Right kidney (tissue), 1 donor: ENCODE measurements at regions not wholly inside any gene's neighbourhood (a gene's known extent, or its start where the extent isn't known, plus 50 kb on each side); places are given as distances from the start of the nearest gene placed in this dataset.
A peak's percentile ranks its signal among the peaks of the same experiment; 100 is the strongest.

Experiments
- DNase-seq: peaks from one replicate; pipeline ENCODE4 v3.0.0-alpha.2; 2016

DNA sequence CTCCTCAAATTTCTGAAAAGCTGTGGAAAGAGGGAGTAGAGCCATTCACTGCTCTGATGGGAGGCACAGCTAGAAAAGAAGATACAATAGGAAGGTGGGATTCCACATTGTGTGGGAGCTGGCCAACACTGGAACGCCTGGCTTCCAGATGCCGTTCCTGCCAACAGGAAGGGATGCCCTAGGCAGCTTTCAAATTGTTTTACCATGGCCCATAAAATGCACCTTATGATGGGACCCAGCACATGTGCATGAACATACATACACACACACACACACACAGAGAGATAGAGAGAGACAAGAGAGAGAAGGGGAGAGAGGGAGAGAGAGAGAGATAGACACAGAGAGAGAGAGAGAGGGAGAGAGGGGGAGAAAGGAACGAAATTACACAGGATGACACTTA lies 86.1 kb upstream of the BZW1 start:
- DNase-seq, result no peak

DNA sequence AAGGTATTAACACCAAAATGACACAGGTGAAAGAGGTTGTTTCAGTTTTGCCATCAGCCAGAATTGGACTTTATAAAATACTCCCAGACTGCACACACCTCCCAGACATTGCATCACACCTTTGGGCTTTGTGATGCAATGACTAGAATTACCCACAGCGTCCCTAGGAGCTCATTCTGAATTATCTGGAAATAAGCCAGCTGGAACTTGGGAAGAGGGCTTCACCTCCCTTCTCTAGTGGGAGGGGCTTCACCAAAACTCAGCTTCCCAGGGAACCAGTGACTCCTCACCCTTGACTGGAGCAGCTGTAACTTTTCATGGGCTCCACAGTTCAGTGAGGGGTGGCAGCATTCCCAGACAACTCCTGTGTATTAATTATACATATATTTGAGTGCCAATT lies 83.1 kb upstream of the BZW1 start:
- no peak for DNase-seq

DNA sequence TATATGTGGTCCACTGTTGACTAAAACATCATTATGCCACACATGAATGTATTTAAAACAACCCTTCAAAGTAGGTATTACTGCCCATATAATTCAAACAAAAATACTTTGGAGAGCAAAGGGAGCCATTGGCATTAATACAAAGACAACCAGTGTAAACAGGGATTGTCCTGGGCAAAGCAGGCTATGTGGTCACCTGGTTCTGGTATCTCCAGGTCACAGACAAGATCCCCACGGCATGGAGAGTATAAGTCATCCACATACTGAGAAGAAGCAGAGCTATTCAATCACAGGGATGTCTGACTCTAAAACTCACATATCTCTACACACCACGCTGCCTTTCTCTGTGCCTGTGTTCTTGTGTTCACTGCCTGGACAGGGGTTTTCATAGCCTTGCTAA lies 81.4 kb upstream of the BZW1 start:
- DNase-seq, result no peak

DNA sequence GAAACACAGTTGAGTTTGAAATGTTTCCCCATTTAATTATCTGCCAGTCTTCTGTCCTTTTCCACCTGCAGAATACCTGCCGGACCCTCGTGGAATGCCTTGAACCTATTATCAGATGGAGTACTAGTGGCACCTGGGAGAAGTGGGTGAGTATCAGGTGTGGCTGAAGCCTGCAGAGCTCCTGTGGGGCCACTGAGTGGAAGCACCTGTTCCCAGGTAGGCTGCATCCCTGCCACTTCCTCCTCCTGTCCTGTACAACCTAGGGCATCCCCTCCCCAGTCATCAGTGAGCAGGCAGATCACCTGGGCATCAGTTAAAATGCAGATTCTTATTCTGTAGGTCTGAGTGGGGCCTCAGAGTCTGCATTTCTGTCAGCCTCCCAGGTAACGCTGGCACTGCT lies 80.8 kb upstream of the BZW1 start:
- no peak for DNase-seq

DNA sequence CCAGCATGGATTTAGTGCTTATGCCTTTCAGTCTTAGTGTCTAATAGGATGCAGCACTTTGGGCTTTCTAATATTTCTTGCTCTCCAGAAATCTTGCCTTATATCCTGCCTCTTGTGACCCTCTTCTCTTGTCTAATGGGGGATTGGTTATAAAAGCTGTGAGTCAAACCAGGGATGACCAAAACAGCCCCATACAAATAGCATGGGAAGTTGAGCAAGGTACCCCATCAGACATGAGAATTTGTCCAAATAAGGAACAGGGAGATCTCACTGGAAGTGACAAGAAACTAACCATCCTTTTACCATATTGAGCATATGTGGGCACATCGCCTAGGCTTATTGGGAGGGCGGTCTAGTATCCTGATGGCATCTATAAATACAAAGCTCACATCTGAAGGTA lies 78.8 kb upstream of the BZW1 start:
- no peak for DNase-seq

DNA sequence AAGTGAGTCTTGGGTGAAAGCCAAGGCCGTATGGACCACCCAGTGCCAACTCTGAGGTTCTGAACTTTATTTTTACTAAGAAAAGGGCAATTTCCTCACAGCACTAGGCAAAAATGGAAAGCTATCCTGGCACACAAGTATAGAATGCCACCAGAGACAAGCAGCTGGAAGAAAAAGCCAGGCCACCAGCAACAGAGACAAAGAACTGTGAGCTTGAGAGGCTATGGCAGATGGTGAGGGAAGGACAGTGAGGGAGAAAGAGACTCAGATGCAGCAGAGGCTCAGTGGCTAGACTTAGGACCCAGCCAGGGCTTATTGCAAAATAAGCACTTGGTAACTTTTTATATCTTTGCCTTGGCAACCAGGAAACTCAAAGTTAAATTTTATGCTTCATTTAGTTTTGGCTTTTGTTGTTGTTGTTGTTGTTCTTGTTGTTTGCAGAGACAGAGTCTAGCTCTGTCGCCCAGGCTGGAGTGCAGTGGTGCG lies 78.0 kb upstream of the BZW1 start:
- DNase-seq, result no peak

DNA sequence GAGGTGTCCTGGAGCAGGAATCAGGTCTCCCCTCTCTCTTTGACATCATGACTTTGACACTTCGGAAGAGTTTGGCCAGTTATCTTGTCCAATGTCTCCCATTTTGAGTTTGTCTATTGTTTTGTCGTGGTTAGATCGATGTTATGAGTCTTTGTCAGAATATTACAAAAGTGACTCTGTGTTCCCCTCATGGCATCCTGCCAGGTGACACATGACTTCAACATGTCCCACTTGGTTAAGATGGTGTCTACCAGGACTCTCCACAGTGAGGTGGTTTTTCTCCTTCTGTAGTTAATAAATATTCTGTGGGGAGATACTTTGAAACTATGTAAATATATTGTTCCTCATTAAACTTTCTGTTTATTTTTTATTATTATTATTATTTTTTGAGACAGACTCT lies 76.6 kb upstream of the BZW1 start:
- DNase-seq, result no peak

DNA sequence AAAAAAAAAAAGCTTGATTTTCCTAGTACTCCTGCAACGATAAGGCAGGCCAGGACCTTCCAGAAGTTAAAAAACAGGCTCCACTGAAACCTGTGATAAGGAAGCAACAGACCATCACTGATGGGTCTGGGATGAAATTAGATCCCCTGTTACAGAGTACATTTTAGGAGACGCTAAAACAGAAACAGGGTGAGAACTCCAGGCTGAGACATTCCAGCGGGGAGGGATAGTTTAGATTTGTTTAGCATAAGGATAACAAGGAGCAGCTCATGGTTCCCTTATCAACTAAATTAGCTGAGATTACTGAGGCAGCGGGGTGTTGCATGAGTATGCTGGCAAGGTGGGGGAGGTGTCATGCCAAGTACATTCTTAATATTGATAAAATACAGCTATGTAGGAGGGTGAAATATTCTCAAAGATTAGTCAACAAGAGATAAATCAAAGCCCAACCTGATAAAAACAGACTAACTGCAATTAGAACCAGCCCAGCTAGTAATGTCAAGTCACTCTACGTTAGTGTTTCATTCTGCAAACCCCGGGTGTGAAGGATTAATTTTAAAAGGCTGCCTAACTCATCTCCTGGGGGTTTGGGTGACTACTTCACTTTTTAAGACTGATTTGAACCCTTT lies 75.0 kb upstream of the BZW1 start:
- DNase-seq, result no peak

DNA sequence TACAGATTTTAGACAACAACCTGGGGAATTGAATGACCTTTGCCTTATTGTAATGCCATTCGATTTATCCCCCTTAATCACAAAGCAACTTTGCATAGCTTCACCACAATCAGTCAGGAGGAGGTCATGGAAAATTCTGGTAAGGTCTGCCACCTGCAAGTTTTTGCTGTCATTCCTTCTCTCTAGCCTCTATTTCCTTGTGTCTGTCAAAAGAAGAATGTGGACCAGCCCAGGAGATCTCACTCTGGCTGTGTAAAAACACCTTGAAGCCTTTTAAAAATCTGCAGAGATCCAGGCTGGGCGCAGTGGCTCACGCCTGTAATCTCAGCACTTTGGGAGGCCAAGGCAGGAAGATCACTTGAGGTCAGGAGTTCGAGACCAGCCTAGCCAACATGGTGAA lies 74.1 kb upstream of the BZW1 start:
- DNase-seq, result no peak

DNA sequence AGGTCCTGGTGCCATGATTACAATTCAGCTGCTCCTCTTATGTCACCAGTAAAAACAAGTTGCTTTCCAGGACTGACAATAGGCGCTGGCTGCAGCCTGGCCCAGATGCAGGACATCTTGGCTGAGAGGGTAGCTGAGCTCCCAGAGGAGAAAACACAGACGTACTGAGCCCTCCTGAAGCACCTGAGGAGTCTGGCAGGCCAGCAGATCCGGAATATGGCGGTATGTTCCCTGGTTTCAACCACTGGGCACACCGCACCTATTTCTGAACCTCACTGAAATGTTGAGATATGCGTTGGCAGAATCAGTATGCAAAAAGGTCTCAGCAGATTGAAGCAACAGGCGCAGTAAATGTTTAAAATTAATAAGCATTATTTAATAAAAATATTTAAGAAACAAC lies 73.1 kb upstream of the BZW1 start:
- DNase-seq, result no peak

DNA sequence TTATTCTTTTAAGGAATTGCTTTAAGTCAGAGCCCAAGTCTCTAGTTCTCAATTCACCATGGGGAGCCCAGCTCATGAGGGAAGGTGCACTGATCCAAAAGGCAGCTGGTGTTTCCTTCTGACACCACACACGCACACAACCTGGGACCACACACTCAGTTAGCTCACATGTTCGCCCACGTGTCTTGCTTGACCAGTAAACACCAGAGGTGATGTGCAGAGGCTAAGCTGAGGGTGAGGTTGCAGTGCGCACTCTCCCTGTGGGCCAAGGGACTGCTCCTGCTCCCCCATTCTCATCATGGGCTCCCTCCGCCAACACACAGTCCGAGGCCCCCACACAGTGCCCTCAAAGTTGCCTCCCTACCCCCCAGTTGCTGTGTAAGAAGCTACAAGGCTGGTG lies 70.8 kb upstream of the BZW1 start:
- no peak for DNase-seq

DNA sequence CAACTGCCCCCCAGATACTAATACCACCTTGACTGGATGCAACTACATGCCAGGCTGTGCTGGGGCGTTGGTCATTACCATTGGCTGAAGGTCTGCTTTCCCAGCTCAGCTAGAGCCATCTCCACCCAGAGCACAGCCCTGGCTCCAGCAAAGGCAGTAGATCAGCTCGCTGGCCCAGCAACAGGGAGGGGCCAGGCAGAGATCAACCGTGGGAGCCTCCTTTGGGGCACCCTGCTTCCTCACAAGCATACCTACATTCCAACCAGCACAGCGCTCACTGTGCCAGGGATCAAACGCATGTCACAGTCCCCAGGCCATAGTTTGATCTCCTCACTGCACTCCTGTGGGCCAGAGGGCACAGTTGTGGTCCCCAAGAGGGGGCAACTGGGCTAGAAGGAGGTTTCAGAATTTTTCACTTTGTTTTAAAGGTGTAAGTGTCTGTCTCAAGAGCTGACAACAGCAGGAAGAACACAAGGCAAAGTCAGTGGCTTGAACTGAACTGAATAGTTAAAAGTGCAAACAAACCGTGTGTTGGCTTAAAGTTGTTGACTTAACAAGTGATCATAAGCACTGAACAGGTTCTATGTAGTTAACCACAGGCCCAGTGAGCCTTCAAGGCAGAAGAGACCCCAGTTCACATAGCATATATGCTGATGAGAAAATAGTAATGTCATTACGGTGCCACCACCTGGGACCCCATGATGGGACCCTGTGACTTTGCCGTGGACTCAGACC lies 70.1 kb upstream of the BZW1 start:
- no peak for DNase-seq

DNA sequence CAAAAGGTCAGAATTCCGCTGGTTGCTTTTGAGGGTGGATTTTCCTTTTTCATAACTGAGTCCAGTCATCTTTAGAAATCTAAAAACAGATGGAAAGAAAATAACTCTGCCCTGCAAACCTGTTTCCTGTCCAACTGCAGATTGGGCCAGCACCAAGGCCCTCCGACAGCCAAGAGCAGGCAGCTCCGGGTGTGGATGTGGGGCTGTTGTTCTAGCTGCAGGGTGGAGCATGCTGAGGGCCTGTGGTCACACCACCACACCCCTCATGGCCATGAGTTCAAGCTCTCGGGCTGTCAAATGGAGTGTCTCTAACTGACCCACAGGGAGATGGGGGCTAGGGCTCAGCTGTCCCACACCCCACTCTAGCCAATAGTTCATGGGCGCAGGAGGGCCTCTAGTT lies 69.3 kb upstream of the BZW1 start:
- no peak for DNase-seq

DNA sequence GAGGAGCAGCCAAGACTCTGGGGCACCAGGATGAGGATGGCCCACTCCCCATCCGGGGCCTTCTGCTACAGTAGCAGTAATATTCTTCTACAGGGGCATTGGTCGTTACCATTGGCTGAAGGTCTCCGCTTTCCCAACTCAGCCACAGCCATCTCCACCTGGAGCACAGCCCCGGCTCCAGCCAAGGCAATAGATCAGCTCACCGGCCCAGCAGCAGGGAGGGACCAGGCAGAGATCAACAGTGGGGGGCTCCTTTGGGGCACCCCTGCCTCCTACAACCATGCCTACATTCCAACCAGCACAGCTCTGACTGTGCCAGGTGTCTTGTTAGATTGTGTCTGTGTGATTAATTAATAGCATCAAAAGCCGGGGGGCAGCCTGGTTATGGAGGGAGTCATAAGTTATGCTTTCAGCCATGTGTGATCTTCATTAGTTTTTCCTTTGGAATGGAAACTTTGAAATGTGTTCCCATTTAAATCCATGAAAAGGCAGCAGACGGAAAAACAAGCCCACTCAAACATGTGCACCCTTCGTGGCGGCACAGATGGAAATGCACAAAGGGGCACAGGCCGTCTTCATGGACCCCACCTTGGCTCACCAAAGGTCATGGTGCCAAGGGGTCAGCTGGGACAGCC lies 68.6 kb upstream of the BZW1 start:
- DNase-seq, result no peak

DNA sequence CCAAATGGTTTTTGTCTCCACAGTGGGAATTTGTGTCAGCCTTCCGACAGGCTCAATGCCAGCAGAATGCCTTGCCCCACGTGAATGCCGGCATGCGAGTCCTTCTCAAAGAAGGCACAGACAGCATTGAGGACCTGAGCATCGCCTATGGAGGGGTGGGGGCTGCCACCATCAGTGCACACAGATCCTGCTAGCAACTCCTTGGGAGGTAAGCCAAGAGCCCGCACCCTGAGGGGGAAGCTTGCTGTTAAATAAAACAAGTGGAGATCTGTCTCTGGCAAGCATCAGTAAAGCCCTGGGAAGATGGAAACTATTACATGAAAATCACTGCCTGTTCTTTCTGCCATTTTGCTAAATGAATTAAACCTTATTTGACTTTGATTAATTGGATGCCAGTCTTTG lies 67.5 kb upstream of the BZW1 start:
- DNase-seq, result no peak

DNA sequence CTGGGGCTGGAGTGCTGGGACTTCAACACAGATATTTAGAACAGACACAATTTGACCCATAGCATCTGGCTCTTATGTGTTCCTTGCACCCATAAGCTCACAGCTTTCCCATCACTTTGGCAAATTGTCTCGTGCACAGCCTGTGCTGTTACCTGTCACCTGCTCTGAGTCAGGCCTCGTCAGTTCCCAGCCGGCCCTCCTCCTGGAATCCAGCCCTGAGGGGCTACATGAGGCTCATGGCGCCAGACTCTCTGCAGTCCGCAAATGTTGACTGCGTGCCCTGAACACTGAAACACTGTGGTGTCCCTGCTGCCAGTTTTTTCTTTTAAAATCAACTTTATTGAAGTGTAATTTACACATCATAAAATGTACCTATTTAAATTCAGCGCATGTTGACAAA lies 65.4 kb upstream of the BZW1 start:
- DNase-seq, result no peak

DNA sequence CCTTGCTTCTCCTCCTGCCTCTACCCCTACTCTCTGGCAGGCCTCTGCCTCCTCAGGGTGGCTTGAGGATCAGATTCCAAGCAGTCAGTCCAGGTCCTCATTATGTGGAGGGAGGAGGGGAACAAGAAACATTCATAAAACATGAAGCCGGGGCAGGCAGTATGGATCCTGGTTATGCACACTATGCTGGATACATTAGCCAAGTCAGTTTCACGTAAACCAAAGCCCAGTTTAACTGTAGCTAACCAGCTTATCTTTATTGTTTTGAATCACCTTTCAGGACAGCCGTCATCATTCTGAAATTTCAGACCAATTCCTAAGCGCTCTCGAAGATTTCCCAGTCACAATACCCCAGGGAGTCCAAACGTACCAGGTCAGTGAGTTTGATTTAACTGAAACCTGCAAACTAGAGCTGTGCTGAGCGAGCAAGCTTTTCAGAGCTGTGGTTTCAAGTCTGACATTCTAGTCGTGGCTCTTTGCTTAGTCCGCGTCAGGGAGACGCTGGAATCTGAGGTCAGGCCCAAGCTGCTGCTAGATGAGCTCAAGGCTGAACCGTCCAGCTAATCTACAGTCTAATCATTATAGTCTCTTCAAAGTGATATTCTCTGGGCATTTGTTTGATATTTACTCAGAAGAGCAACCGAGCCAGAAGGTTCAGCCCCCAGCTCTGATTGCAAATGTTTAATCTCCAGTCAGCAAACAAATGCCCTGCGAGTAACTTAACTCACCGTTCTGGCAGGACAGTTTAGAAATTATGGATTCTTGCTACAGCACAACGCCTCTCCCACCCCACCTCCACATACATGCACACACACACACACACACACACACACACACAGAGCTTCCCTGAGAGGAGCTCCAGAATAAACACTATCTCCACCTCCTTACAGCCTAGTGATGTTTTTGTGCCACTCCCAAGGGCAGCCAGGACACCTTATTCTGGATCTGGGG lies 63.8 kb upstream of the BZW1 start:
- peak; percentile 45 for DNase-seq

DNA sequence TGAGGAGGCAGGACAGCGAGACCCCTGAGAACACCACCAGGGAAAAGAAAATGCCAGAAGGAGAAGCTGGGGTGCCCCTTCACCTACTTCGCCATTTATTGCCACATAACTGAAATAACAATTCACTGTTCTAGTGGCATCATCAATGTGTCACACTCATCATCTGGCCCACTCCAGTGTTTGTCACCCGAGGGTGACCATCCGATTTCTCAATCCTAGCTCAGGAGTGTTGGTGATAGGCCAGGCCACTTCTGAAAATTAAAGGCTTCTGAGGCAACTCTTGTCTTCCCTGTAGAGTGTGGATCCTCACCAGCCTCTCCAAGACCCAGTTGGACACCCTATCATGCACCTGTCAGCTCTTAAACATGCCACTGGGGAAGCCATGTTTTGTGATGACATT lies 62.9 kb upstream of the BZW1 start:
- no peak for DNase-seq

DNA sequence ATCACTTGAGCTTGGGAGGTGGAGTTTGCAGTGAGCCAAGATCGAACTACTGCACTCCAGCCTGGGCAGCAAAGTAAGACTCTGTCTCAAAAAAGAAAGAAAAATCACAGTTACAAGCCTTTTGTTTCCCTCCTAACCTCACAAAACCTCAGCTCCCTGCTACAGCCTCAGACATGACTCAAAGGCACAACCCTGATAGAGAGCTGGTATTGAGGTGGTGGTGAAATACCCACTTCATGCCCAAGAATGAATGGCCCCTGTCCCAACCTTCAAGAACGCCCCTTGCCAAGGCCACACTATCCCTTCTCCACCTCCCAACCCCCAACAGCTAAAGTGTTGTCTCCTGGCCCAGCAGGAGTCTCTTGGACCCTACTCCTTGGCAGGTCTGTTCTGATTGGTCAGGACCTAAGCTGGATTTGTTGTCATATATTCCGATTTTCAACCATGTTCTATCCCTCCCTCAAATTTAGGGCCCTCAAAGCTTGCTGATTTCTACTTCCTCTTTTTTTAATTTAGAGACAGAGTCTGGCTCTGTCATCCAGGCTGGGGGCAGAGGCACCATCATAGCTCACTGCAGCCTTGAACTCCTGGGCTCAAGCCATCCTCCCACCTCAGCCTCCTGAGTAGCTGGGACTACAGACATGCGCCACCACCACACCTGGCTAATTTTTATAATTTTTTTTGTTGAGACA lies 61.9 kb upstream of the BZW1 start:
- DNase-seq, result no peak

DNA sequence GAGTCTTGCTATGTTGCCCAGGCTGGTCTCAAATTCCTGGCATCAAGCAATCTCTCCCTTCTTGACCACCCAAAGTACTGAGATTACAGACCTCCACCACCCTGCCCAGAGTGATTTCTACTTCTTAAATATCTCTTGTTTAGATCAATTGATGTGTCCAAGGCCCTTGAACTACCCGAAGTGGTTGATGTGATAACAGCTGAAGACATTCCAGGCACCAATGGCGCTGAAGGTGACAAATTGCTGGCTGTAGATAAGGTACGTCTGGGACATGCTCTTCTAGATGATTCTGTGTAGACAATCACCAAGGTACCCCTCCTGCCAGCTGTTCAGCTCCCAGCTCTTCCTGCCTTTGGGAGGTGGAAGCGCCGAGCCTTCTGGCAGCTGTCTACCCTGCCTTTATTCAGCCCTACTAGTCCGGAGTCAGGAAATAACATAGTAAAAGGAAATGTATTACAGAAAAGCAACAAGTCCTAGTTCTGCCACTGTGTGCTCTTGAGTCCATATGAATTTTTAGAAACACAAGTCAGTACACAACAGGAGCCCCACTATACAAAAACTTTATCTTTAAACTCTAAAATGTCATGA lies 61.3 kb upstream of the BZW1 start:
- DNase-seq, result no peak

DNA sequence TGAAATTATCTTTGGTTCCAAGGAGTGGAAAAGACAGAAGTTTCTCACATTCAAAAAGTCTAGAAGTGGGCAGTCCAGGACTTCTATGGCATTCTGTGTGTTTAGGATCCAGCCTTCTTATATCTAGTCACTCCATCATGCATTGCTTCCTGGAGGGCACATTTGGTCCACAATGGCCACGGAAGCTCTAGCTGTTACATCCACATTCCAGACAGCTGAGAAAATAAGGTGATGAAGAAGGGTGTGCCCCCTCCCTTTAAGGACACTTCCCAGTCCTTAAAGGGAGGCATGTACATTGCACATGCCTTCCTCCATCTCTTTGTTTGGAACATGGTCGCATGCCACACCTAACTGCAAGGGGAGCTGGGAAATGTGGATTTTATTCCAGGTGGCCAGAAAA lies 59.9 kb upstream of the BZW1 start:
- no peak for DNase-seq

DNA sequence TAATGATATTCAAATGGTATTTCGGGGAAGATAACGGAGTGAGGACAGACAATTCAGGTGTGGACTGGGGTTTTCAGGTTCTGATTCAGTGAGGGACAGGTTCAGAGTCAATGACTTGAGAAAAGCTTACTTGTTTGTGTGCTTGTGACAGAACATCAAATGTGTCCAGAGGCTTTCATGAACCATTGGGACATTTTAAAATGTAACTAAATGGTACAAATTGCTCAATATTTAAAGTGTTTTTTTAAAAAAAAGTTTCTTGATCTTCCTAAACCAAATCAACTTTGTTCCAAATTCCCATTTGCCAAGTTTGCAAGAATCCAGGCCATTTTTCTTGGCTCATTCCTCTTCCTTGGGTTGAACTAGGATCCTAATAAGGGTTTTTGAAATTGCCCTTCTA lies 59.4 kb upstream of the BZW1 start:
- no peak for DNase-seq
